Liver (tissue), 3 donors: ENCODE measurements at regions not wholly inside any gene's neighbourhood (a gene's known extent, or its start where the extent isn't known, plus 50 kb on each side); places are given as distances from the start of the nearest gene placed in this dataset.

Experiments
- EGR1 ChIP-seq, 2 donors: IDR thresholded peaks; 2 replicates each; pipeline ENCODE4 v1.6.1; 2016 to 2018; ENCODE audit warnings: antibody characterized with exemption in 2 of 2, low read depth in 2 of 2
- FOXA1 ChIP-seq: IDR thresholded peaks from 2 replicates; pipeline ENCODE4 v1.6.1; 2016; ENCODE audit warnings: antibody characterized with exemption
- GABPA ChIP-seq, 2 donors: IDR thresholded peaks in 1 of 2; conservative IDR thresholded peaks in 1 of 2; 2 replicates each; pipeline ENCODE4 v1.6.1; 2016; ENCODE audit warnings: antibody characterized with exemption in 2 of 2, mild to moderate bottlenecking in 1 of 2, moderate library complexity in 1 of 2
- MAX ChIP-seq: IDR thresholded peaks from 2 replicates; pipeline ENCODE4 v1.6.1; 2016; ENCODE audit warnings: antibody characterized with exemption
- RXRA ChIP-seq, 2 donors: IDR thresholded peaks; 2 replicates each; pipeline ENCODE4 v1.6.1; 2017 to 2018; ENCODE audit warnings: antibody characterized with exemption in 2 of 2, mild to moderate bottlenecking in 1 of 2
- SP1 ChIP-seq: IDR thresholded peaks from 2 replicates; pipeline ENCODE4 v1.6.1; 2018; ENCODE audit warnings: antibody characterized with exemption, mild to moderate bottlenecking
- TF ChIP-seq, protein P1 (sequence below): fragments of 150-350 bp; IDR thresholded peaks from 2 replicates; pipeline ENCODE4 v1.5.1; 2017; ENCODE audit warnings: improper control_type of control experiment, low read depth, low read length; ENCODE audit not compliant: missing input control
- donor health status: healthy.
- donor health status: healthy.

- TF ChIP-seq, protein P1, sequence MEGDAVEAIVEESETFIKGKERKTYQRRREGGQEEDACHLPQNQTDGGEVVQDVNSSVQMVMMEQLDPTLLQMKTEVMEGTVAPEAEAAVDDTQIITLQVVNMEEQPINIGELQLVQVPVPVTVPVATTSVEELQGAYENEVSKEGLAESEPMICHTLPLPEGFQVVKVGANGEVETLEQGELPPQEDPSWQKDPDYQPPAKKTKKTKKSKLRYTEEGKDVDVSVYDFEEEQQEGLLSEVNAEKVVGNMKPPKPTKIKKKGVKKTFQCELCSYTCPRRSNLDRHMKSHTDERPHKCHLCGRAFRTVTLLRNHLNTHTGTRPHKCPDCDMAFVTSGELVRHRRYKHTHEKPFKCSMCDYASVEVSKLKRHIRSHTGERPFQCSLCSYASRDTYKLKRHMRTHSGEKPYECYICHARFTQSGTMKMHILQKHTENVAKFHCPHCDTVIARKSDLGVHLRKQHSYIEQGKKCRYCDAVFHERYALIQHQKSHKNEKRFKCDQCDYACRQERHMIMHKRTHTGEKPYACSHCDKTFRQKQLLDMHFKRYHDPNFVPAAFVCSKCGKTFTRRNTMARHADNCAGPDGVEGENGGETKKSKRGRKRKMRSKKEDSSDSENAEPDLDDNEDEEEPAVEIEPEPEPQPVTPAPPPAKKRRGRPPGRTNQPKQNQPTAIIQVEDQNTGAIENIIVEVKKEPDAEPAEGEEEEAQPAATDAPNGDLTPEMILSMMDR = no peak
- no peak for TF ChIP-seq SP1
- TF ChIP-seq MAX = no peak
- no peak for TF ChIP-seq RXRA (IDR thresholded peaks at IDR 0.05)
- TF ChIP-seq FOXA1 = no peak
- no peak for TF ChIP-seq EGR1 (IDR thresholded peaks at IDR 0.05; ENCODE audit: low read depth in 2 of 2)
- TF ChIP-seq GABPA (IDR thresholded peaks at IDR 0.05 in 1 of 2, conservative IDR thresholded peaks at IDR 0.05 in 1 of 2) = no peak
Observed at GRCh38 chr13:30559274-30559673, 58.4 kb upstream of the USPL1 start.
